Epidermal melanocyte (primary cell): ENCODE measurements at regions not wholly inside any gene's neighbourhood (a gene's known extent, or its start where the extent isn't known, plus 50 kb on each side); places are given as distances from the start of the nearest gene placed in this dataset.
"Not testable (repeated sequence)": the region's sequence is repeated elsewhere in the genome, so short reads cannot be mapped to it uniquely, and the experiment has no call there.

Experiments
- DNase-seq: peaks from one replicate; pipeline ENCODE4 v3.0.0; 2011; ENCODE audit warnings: low spot score; ENCODE audit not compliant: insufficient read length

DNA sequence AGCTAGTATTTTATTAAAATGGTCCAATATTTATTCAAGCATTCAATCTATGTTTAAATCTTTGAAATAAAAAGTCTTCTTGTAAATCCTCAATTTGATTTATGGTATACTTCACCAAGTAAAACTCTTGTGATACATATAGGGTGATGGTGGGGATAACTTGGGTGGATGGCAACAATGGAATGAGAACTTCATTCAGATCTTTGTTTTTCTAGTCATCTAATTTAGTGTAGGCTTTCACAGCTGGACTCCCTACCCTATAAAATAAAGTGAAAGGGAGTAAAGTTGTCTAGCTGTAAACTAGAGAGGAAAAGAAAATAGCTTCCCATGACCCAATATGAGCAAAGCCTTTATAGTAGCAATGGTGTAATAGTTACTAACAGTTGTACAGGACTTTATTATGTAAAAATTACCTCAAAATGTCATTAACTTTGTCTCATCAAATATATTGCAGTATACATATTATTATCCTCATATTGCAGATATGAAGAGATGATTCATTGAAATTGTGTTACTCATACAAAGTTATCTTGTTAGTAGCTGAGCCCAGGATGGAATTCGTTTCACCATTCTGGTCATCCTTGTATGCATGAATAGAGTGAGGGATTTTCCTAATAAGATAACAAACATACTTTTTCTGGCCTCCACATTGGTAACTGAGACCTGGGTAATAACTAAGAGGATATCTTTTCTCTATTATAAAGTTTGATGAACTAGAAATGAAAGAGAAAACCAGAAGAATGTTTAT is 1377.7 kb upstream of the ADGRL4 start:
- no peak for DNase-seq

DNA sequence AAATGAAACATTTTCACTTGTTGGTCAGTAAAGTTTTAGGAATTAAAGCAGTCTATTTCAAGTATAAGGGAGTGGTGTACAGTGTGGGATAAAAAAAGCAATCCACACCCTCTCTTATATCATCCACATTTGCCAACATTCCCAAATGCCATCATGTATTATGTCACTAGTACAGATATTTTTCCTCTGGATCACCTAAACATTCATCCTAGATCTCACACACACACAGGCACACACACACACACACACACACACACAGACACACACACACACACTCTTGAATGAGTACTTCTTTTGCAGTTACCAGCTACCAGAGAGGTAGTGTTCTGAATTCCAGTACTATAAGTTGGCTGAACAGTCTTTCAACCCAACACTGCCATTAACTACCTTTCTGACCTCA is 1369.1 kb upstream of the ADGRL4 start:
- DNase-seq, result no peak

DNA sequence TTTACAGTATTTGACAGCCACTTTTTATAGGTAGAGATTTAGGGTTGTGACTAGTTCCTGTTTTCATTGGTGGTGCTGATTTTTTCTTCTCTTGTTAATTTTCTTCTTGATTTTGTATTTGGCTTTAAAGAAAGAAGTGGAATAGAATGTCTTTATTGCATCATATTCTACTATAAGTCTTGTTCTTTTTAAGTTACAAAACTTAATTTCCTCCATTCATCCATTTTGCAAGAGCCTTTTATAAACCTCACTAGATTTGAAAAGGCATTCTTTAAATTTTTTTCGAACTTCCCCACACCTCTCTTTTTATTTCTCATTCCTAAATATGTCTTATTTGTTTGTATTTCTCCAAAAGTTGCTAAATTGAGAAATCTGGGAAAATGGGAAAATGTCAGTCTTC is 1368.6 kb upstream of the ADGRL4 start:
- no peak for DNase-seq

DNA sequence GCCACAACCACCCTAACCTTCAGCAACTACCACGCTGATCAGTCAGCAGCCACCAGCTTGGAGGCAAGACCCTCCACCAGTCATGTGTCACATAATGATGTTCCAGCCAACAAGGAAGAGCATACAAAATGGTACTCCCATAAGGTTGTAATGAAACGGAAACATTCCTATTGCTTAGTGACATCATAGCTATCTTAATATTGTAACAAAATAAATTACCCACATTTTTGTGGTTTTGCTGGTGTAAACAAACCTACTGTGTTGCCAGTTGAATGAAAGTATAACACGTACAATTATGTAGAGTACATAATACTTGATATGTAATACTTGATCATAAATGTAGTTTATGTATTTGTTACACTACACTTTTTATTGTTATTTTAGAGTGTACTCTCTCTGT is 1363.2 kb upstream of the ADGRL4 start:
- no peak for DNase-seq

DNA sequence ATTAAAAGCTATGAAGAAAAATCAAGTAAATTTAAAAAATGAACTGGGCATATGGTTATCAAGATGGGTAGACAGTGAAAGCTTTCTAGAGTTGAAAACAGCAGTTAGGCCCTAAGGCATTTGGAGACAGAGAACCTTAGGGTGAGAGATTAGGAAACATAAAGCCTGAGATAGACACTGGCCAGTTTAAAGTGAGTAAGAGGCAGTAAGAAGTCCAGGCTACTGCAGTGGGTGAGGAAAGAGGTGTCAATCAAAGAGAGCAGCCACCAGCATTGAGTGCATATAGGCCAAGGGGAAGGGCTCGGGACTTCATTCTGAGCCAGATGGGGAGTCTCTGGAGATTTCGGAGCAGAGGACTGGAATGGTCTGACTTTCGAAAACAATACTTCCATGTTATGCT is 1360.5 kb upstream of the ADGRL4 start:
- DNase-seq, result no peak

DNA sequence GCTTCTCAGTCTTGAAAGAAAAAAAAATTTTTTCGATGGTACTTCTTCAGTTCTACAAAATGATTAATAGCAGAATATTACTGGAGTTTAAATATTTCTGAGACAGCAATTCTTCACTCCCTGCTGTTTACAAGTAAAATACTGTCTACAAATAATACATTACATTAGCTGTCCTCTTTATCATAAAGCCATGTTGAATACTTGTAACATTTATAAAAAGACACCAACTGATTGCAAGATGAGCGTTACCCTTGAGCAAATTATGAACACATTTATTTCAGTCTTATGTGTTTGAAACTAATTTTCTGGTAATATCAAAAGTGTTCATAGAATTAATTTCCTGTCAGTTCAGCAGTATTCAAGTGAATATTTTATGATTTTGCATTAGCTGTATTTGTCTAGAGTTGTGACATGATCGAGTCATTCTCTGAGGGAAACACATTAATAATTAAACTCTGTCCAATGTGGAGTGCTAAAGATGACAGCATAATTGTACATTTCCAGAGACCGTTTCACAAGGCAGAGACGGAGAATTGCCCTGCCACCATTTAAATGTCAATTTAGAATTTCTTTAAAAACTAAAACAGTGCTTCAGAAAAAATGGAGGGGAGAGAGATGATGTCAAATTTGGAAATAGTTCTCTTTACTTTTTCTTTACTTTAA is 1359.0 kb upstream of the ADGRL4 start:
- no peak for DNase-seq

DNA sequence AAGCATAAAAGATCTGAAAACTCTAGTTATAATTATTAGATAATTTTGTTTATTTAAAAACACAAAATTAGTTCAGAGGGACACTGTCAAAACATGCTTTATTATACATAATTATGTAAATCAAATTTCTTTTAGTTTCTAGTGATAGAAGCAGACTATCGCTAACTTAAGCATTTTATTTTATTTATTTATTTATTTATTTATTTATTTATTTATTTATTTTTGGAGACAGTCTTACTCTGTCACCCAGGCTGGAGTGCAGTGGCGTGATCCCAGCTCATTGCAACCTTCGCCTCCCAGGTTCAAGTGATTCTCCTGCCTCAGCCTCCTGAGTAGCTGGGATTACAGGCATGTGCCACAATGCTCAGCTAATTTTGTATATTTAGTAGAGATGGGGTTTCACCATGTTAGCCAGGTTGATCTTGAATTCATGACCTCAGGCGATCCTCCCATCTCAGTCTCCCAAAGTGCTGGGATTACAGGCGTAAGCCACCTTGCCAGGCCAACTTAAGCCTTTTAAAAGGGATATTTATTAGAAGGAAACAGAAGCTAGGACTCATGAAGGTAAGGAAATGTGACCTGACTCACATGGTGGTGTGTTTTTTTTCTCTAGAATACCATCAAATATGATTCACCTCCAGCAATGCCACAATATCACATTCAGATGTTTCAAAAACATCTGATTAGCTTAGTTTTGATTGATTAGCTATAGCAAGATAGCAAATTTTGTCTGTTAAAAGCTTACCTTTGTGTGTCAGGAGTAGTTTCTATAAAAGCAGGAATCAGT is 1357.4 kb upstream of the ADGRL4 start:
- no peak for DNase-seq

DNA sequence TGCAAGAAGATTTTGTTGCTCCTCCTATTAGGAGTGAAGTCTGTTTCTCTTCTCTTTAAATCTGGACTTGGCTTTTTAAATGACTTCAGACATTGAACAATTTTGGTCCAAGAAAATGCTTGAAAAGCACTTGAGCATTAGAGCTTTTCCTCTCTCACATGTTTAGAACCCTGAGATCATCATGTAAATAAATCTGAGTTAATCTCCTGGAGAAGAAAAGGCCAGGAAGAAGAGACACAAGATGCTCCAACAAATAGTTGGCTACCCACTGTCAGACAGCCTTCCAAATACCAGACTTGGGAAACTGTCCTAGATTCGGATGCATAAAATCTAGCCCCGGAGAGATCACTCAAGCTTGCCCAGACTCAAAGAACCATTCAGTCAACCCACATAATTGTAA is 1353.1 kb upstream of the ADGRL4 start:
- no peak for DNase-seq

DNA sequence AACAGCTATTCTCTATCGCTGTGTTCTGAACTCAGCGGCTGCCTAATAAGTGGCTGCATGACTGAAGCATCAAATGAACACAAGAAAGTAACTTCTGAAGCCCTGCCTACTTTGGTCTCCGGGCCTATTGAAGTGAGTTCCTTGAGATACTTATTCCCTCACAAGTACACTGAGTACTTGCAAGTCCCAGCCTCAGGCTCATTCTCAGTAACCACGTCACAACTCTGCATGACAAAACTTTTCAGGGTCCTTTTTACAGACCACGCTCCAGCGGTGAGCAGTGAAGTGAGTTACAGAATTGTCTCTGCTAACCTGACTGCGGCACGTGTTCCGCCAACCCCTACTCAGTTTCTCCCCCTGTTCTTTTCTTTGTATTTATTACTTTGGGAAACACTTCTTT is 1342.7 kb upstream of the ADGRL4 start:
- DNase-seq, result no peak

DNA sequence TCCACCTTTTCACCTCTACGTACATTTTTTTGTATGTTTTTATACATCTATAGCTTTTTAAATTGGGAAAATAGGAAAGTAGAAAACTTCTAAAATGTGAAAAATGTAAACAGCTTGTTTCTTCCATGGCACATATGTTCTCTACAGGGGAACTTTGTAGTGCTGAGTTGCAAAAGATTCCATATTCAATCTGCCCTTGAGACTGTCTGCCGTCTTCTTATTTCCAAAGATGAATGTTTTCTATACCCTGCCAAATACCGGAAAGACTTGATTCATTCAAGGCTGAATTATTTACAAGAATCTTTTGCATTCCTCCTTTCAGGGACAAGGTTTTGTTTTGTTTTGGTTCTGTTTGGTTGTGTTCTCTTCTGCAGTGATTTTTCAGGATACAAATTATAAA is 1334.5 kb upstream of the ADGRL4 start:
- no peak for DNase-seq

DNA sequence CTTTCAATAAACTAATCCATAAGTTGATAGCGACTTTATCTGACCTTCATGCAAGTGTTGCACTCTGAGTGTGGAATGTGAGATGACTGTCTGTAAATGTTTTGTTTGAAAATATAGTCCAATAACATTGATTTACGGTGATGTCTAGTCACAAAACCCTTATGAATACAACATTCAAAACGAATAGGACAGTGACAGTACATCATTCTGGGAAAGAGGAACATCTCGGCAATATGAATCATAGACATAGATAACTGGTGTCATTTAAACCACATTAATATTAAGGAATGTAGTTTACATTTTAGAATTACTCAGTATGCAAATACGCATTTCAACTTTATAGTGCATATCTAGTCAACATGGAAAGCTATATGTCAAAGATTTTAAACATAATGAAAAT is 1311.6 kb upstream of the ADGRL4 start:
- DNase-seq, result no peak

DNA sequence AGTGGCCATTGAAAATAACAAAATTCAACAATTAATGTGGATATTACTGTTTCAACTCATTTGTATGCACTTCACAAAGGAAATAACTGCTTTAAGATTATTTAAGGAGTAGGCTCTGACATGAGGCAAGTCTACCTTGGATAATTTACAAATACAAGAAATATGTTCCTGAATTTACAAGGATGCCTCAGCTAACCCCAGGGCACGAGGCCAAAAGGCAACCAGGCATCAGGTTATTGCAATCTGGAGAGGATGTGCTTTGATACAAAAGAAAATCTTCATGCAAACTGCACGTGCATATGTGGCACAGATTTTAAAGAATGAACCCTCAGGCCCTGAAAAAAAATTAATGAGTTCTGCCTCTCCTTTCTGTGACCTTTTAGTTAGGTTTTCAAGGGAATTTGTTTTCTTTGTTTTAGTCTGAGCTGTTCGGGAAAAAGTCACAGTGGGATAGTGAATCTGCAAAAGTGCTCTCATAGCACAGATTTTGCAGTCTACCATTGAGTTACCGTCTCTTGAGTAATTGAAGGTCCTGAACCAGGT is 1304.2 kb upstream of the ADGRL4 start:
- no peak for DNase-seq

DNA sequence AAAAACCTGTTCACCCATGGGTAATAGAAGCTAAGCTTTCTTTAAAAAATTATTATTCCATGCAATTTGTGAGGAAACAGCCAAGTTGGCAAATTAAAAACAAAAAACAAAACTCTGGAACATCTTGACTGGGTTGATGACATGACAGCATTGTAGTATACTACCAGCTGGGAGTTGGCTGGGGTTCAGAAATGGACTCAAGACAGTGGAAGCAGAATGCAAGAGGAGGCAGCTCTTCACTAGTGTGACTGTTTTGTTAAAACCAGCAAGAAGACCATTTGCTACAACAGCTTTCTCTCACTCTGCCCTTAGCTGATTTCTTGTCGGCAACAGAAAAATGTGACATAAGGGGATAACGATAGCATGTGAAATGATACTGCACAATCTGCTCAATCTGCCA is 1298.9 kb upstream of the ADGRL4 start:
- no peak for DNase-seq

DNA sequence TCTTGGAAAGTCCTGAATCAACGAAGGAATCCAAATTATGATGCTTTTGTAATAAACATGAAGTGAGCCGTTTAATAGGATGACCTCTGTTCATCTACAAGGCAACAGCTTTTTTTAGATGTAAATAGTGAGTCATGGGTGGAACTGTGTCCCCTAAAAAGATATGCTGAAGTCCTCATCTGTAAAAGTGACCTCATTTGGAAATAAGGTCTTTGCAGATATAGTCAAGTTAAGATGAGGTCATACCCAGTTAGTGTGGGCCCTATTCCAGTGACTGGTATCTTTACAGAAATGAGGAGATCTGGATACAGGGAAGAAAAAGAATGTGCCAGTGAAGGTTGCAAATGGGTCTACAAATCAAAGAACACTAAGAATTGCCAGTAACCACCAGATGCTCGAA is 1287.3 kb upstream of the ADGRL4 start:
- no peak for DNase-seq

DNA sequence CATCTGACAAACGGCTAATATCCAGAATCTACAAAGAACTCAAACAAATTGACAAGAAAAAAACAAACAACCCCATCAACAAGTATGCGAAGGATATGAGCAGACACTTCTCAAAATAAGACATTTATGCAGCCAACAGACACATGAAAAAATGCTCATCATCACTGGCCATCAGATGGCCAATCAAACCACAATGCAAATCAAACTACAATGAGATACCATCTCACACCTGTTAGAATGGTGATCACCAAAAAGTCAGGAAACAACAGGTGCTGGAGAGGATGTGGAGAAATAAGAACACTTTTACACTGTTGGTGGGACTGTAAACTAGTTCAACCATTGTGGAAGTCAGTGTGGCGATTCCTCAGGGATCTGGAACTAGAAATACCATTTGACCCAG is 1282.2 kb upstream of the ADGRL4 start:
- not testable (repeated sequence) for DNase-seq

DNA sequence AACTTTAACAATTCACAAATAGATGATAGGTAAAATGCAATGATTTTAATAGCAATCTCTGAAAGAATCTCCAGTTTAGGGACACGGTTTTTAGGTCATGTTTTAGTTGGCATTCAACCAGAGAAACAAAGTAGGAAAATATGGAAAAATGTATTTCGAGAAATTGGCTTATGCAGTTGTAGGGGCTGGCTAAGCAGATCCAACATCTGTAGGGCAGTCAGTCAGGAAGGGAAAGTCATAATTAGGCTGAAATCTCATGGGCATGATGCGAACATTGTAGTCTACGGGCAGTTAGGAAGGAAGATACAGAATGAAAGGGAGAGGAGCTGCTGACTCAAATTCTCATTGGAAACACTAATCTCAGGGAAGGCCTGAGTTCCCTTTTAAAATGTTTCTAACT is 1276.0 kb upstream of the ADGRL4 start:
- DNase-seq, result no peak

DNA sequence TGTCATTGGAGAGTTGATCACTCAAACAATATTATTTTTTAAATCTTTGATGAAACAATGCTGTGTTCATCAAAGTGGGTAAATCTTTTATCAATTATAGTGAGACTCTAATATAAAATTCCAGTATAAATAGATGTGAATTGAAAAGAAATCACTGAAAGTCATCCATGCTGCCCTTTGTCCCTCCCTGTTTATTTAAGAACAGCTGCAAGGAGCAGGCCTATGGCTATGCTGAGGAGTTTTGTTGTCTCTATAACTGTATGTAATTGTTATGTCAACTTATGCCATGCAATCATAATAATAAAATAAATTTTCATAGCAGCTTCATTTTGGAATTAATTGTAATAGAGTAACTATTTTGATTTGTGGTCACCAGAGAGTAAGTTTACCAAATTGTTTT is 1272.4 kb upstream of the ADGRL4 start:
- DNase-seq, result no peak

DNA sequence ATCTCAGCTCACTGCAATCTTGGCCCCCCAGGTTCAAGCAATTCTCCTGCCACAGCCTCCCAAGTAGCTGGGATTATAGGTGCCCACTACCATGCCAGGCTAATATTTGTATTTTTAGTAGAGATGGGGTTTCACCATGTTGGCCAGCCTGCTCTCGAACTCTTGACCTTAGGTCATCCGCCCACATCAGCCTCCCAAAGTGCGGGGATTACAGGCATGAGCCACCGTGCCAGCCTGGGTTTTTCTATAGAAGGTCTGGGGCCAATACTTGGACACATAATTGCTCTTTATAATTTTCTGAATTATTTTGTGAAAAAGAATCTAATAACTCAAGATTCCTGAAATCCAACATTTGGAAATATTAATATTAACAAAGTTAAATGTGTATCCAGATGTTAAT is 1267.7 kb upstream of the ADGRL4 start:
- DNase-seq, result no peak

DNA sequence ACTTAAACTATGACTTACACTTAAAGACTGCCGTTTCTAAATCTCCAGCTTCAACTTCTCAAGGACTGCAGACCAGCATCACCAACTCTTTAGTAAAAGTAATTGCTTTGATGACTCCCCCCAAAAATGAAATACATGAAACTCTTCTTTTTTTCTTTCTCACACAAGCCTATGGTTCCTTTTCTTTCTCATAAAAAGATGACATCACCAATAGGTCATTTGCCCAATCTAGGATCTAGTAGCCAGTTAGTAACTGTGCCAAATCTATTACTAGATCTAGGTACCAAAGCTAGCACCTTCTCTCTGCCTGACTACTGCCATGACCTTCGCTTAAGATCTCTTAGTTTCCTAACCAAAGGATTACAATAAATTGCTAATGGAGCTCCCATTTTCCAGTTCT is 1266.0 kb upstream of the ADGRL4 start:
- DNase-seq, result no peak

DNA sequence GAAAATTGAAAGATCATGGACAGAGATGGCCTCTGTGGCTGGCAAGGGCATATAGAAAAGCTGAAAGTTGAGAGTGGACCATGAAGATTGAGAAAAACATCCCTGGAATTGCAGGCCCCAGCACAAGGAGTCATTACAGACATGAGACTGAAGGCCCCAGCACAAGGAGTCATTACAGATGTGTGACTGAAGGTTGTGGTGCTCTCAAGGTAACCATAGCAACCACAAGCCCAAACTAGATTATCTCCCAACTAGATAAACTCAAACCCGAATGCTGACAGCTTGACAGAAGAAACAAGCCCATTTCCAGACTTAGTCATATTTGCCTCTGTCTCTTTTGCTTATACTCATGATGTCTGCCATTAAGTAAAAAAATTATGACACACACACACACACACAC is 1252.1 kb upstream of the ADGRL4 start:
- no peak for DNase-seq

DNA sequence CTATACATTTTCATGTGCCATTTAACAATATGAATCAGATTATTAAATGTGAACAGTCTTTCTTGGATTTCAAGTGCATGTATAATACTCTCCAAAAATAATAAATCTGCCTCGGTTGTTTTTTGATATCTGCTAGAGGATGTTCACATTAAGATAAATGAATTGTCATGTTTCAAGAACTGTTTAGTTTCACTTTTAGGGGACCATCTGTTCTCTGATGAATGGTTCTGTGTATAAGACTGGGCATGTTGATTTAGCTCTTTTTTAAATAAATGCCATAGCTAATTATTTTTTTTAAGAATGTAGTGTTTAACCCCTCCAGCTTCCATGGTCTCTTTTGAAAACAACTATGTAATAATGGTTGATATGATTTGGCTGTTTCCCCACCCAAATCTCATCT is 1245.1 kb upstream of the ADGRL4 start:
- no peak for DNase-seq

DNA sequence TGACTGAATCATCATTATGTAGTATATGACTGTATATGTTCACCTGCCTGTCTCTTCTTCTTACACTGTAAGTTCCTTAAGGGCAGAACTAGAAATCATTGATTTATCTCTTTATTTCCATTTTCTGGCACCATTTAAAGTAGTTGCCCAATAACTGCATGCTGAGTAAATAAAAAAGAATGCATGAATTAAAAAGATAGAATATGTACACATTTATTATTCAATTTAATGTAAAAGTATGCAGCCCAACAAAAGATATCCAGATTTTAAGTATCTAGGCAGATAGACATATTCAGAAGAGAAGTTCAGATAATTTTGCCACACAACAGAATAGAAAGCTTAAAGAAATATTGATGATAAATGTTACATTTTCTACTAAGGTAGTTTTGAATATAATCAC is 1244.6 kb upstream of the ADGRL4 start:
- no peak for DNase-seq
